DND-41 (cell line): ENCODE measurements at regions not wholly inside any gene's neighbourhood (a gene's known extent, or its start where the extent isn't known, plus 50 kb on each side); places are given as distances from the start of the nearest gene placed in this dataset.

Experiments used
- CTCF ChIP-seq: IDR thresholded peaks from 2 replicates; pipeline ENCODE4 v1.5.1; 2012; ENCODE audit warnings: borderline replicate concordance, low read length, moderate library complexity, mild to moderate bottlenecking; ENCODE audit not compliant: poor library complexity, severe bottlenecking; ENCODE audit errors: extremely low read depth
- EZH2 ChIP-seq: IDR thresholded peaks from 3 replicates; pipeline ENCODE4 v1.6.1; 2012; ENCODE audit warnings: borderline replicate concordance, low read depth, mild to moderate bottlenecking, moderate library complexity, low read length, inconsistent platforms; ENCODE audit not compliant: severe bottlenecking

- TF ChIP-seq CTCF (no peak), EZH2 (no peak)
These were observed 1369.9 kb upstream of the TMEM132C start for GRCh38 chr12:126897102-126897501.
